HL-60 (cell line): ENCODE measurements at regions not wholly inside any gene's neighbourhood (a gene's known extent, or its start where the extent isn't known, plus 50 kb on each side); places are given as distances from the start of the nearest gene placed in this dataset.

Experiments
- POLR2AphosphoS5 ChIP-seq: IDR thresholded peaks from 2 replicates; pipeline ENCODE4 v1.6.1; 2012; ENCODE audit warnings: low read depth
- TF ChIP-seq, protein P1 (sequence below): IDR thresholded peaks from one replicate; pipeline ENCODE4 v1.5.1; 2011; ENCODE audit warnings: low read length, control low read depth, inconsistent platforms; ENCODE audit not compliant: insufficient read depth
- TF ChIP-seq, protein P2 (sequence below): IDR thresholded peaks from 2 replicates; pipeline ENCODE4 v1.6.1; 2012; ENCODE audit warnings: low read depth; ENCODE audit not compliant: insufficient replicate concordance

DNA sequence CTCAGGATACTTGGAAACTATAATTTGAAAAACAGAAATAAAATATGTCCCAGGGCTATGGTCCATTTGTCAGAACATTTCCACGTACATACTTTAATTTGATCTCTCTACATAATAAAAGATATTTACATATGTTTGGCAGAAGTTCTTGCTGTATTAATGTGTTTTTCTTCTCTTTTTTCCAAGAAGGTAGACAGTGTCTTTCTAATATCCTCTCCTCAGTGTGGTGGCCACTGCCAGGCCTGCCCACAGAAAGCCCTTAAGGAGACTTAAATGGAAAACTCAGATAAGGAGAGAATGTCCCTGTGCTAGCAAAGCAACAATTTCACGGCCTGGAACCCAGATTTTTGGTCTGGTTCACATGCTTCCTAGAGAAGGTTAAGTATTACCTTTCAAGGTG lies 76.5 kb upstream of the ARHGEF26 start:
- TF ChIP-seq, protein P1, sequence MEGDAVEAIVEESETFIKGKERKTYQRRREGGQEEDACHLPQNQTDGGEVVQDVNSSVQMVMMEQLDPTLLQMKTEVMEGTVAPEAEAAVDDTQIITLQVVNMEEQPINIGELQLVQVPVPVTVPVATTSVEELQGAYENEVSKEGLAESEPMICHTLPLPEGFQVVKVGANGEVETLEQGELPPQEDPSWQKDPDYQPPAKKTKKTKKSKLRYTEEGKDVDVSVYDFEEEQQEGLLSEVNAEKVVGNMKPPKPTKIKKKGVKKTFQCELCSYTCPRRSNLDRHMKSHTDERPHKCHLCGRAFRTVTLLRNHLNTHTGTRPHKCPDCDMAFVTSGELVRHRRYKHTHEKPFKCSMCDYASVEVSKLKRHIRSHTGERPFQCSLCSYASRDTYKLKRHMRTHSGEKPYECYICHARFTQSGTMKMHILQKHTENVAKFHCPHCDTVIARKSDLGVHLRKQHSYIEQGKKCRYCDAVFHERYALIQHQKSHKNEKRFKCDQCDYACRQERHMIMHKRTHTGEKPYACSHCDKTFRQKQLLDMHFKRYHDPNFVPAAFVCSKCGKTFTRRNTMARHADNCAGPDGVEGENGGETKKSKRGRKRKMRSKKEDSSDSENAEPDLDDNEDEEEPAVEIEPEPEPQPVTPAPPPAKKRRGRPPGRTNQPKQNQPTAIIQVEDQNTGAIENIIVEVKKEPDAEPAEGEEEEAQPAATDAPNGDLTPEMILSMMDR = no peak
- TF ChIP-seq POLR2AphosphoS5 = no peak
- TF ChIP-seq, protein P2, sequence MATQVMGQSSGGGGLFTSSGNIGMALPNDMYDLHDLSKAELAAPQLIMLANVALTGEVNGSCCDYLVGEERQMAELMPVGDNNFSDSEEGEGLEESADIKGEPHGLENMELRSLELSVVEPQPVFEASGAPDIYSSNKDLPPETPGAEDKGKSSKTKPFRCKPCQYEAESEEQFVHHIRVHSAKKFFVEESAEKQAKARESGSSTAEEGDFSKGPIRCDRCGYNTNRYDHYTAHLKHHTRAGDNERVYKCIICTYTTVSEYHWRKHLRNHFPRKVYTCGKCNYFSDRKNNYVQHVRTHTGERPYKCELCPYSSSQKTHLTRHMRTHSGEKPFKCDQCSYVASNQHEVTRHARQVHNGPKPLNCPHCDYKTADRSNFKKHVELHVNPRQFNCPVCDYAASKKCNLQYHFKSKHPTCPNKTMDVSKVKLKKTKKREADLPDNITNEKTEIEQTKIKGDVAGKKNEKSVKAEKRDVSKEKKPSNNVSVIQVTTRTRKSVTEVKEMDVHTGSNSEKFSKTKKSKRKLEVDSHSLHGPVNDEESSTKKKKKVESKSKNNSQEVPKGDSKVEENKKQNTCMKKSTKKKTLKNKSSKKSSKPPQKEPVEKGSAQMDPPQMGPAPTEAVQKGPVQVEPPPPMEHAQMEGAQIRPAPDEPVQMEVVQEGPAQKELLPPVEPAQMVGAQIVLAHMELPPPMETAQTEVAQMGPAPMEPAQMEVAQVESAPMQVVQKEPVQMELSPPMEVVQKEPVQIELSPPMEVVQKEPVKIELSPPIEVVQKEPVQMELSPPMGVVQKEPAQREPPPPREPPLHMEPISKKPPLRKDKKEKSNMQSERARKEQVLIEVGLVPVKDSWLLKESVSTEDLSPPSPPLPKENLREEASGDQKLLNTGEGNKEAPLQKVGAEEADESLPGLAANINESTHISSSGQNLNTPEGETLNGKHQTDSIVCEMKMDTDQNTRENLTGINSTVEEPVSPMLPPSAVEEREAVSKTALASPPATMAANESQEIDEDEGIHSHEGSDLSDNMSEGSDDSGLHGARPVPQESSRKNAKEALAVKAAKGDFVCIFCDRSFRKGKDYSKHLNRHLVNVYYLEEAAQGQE = no peak
